IMR-90 (cell line): ENCODE measurements at regions not wholly inside any gene's neighbourhood (a gene's known extent, or its start where the extent isn't known, plus 50 kb on each side); places are given as distances from the start of the nearest gene placed in this dataset.

ENCODE experiments used
- ATAC-seq: fragments of 200-7000 bp; cut with Tn5 transposase; 2 replicates; pipeline ENCODE4 v1.9.1; 2020; ENCODE audit warnings: low read depth, mild to moderate bottlenecking, moderate library complexity
- BruUV-seq: library from RNA; stranded (reverse); fragments of 400-500 nt; replicated peaks from 2 replicates; lab custom pipeline; 2021; lab: Mats Ljungman, UMichigan
- CTCF ChIA-PET: fragments of 300-600 bp; formaldehyde crosslinking; extraction: SDS; loops from one replicate; lab custom pipeline; 2021; ENCODE audit warnings: antibody characterized with exemption; lab: Yijun Ruan, JAX
- POLR2A ChIA-PET: fragments of 300-600 bp; sonication (Branson Sonifier 250); formaldehyde crosslinking; loops from one replicate; lab custom pipeline; 2022; ENCODE audit warnings: antibody characterized with exemption; ENCODE audit not compliant: unreplicated experiment; lab: Charles Lee
- DNase-seq: peaks from one replicate; pipeline ENCODE4 v3.0.0; 2013
- H2AFZ ChIP-seq: replicated peaks from 2 replicates; pipeline ENCODE3; 2013; ENCODE audit warnings: low read length, mild to moderate bottlenecking; ENCODE audit not compliant: poor library complexity
- H2AK5ac ChIP-seq: 2 replicates; pipeline ENCODE4 v1.6.1; 2013; ENCODE audit warnings: low read depth, low read length, inconsistent platforms
- H2AK9ac ChIP-seq: replicated peaks from 2 replicates; pipeline ENCODE3; 2013; ENCODE audit warnings: mild to moderate bottlenecking, low read depth, low read length, moderate library complexity; ENCODE audit not compliant: poor library complexity
- H2BK120ac ChIP-seq: 2 replicates; pipeline ENCODE4 v1.6.1; 2013; ENCODE audit warnings: low read depth, low read length, inconsistent platforms
- H2BK15ac ChIP-seq: 3 replicates; pipeline ENCODE4 v1.6.1; 2013; ENCODE audit warnings: low read depth, low read length, inconsistent platforms
- H2BK20ac ChIP-seq: 2 replicates; pipeline ENCODE4 v1.6.1; 2013; ENCODE audit warnings: low read depth, mild to moderate bottlenecking, inconsistent platforms, low read length, moderate library complexity
- H2BK5ac ChIP-seq: 2 replicates; pipeline ENCODE4 v1.6.1; 2013; ENCODE audit warnings: mild to moderate bottlenecking, low read depth, low read length, inconsistent platforms; ENCODE audit not compliant: poor library complexity, severe bottlenecking
- H3K14ac ChIP-seq: replicated peaks from 2 replicates; pipeline ENCODE4 v1.6.1; 2013; ENCODE audit warnings: low read depth, low read length, inconsistent platforms
- H3K18ac ChIP-seq: 2 replicates; pipeline ENCODE4 v1.6.1; 2013; ENCODE audit warnings: low read depth, low read length, control low read depth
- H3K23ac ChIP-seq: 2 replicates; pipeline ENCODE4 v1.6.1; 2013; ENCODE audit warnings: low read depth, low read length, inconsistent platforms
- H3K27ac ChIP-seq: 2 replicates; pipeline ENCODE4 v1.5.1; 2013; ENCODE audit warnings: mild to moderate bottlenecking, control low read depth, low read length; ENCODE audit not compliant: insufficient read depth
- H3K27me3 ChIP-seq: 2 replicates; pipeline ENCODE4 v1.6.1; 2013; ENCODE audit warnings: low read length; ENCODE audit not compliant: control insufficient read depth, insufficient read depth
- H3K36me3 ChIP-seq: 2 replicates; pipeline ENCODE4 v1.6.1; 2013; ENCODE audit warnings: low read length, mixed read lengths; ENCODE audit not compliant: control insufficient read depth, insufficient read depth
- H3K4ac ChIP-seq: 2 replicates; pipeline ENCODE4 v1.6.1; 2013; ENCODE audit warnings: low read depth, low read length, inconsistent platforms
- H3K4me1 ChIP-seq: 2 replicates; pipeline ENCODE4 v1.6.1; 2013; ENCODE audit warnings: low read length, mixed read lengths; ENCODE audit not compliant: control insufficient read depth, insufficient read depth
- H3K4me2 ChIP-seq: 2 replicates; pipeline ENCODE4 v1.6.1; 2013; ENCODE audit warnings: low read depth, mild to moderate bottlenecking, control low read depth, low read length, moderate library complexity
- H3K4me3 ChIP-seq: 2 replicates; pipeline ENCODE4 v1.5.1; 2013; ENCODE audit warnings: low read depth, mild to moderate bottlenecking, control low read depth, low read length, moderate library complexity; ENCODE audit not compliant: insufficient read depth
- H3K56ac ChIP-seq: 2 replicates; pipeline ENCODE4 v1.6.1; 2013; ENCODE audit warnings: low read length, inconsistent platforms; ENCODE audit not compliant: insufficient read depth; ENCODE audit errors: extremely low read depth
- H3K79me1 ChIP-seq, 2 experiments: 2 replicates each; pipeline ENCODE4 v1.6.1; 2013; ENCODE audit warnings: low read length in 2 of 2, inconsistent platforms in 1 of 2, low read depth in 1 of 2
- H3K9ac ChIP-seq: 2 replicates; pipeline ENCODE4 v1.6.1; 2013; ENCODE audit warnings: low read depth, low read length, control low read depth
- H3K9me1 ChIP-seq: 2 replicates; pipeline ENCODE4 v1.6.1; 2013; ENCODE audit warnings: low read length, inconsistent platforms; ENCODE audit not compliant: insufficient read depth
- H3K9me3 ChIP-seq: 2 replicates; pipeline ENCODE4 v1.6.1; 2013; ENCODE audit warnings: low read length; ENCODE audit not compliant: control insufficient read depth, insufficient read depth
- H4K20me1 ChIP-seq: 2 replicates; pipeline ENCODE4 v1.6.1; 2013; ENCODE audit warnings: low read length, inconsistent platforms; ENCODE audit not compliant: insufficient read depth
- H4K5ac ChIP-seq: 2 replicates; pipeline ENCODE4 v1.6.1; 2013; ENCODE audit warnings: mild to moderate bottlenecking, low read depth, low read length, control low read depth
- H4K8ac ChIP-seq, 2 experiments: 2 replicates each; pipeline ENCODE4 v1.6.1; 2013; ENCODE audit warnings: low read depth in 2 of 2, low read length in 2 of 2, control low read depth in 1 of 2, inconsistent platforms in 1 of 2
- H4K91ac ChIP-seq: 2 replicates; pipeline ENCODE4 v1.6.1; 2013; ENCODE audit warnings: low read depth, low read length, inconsistent platforms; ENCODE audit not compliant: insufficient read depth
- BHLHE40 ChIP-seq: fragments of 150-350 bp; IDR thresholded peaks from 2 replicates; pipeline ENCODE4 v1.6.1; 2016; ENCODE audit warnings: mild to moderate bottlenecking, low read depth, low read length
- CEBPB ChIP-seq: IDR thresholded peaks from 2 replicates; pipeline ENCODE4 v1.6.1; 2012; ENCODE audit warnings: low read depth, low read length, improper control_type of control experiment
- CHD1 ChIP-seq: IDR thresholded peaks from 2 replicates; pipeline ENCODE4 v1.6.1; 2012; ENCODE audit warnings: low read depth, low read length, improper control_type of control experiment
- CTCF ChIP-seq: conservative IDR thresholded peaks from 2 replicates; pipeline ENCODE4 v1.5.1; 2012; ENCODE audit warnings: mild to moderate bottlenecking, low read depth, low read length, improper control_type of control experiment
- ELK1 ChIP-seq: fragments of 150-350 bp; IDR thresholded peaks from 2 replicates; pipeline ENCODE4 v1.6.1; 2016; ENCODE audit warnings: low read depth, mild to moderate bottlenecking, low read length, moderate library complexity, borderline replicate concordance
- MAFK ChIP-seq: IDR thresholded peaks from 2 replicates; pipeline ENCODE4 v1.6.1; 2012; ENCODE audit warnings: low read depth, low read length, improper control_type of control experiment
- MAZ ChIP-seq: IDR thresholded peaks from 2 replicates; pipeline ENCODE4 v1.6.1; 2012; ENCODE audit warnings: low read depth, mild to moderate bottlenecking, low read length, improper control_type of control experiment, moderate library complexity, borderline replicate concordance
- NFE2L2 ChIP-seq: fragments of 150-350 bp; IDR thresholded peaks from 2 replicates; pipeline ENCODE4 v1.6.1; 2016; ENCODE audit warnings: low read depth, mild to moderate bottlenecking, low read length
- POLR2A ChIP-seq: IDR thresholded peaks from 2 replicates; pipeline ENCODE4 v1.6.1; 2012; ENCODE audit warnings: mild to moderate bottlenecking, low read depth, low read length
- RAD21 ChIP-seq: IDR thresholded peaks from 2 replicates; pipeline ENCODE4 v1.6.1; 2012; ENCODE audit warnings: low read length, improper control_type of control experiment
- RCOR1 ChIP-seq: IDR thresholded peaks from 2 replicates; pipeline ENCODE4 v1.6.1; 2012; ENCODE audit warnings: mild to moderate bottlenecking, low read length, improper control_type of control experiment; ENCODE audit not compliant: insufficient replicate concordance
- RFX5 ChIP-seq: IDR thresholded peaks from 2 replicates; pipeline ENCODE4 v1.8.0; 2012; ENCODE audit warnings: low read depth, mild to moderate bottlenecking, low read length, moderate library complexity
- SMC3 ChIP-seq: fragments of 150-350 bp; IDR thresholded peaks from 2 replicates; pipeline ENCODE4 v1.6.1; 2016; ENCODE audit warnings: low read depth, mild to moderate bottlenecking, antibody characterized with exemption, low read length, moderate library complexity
- USF2 ChIP-seq: fragments of 150-350 bp; IDR thresholded peaks from 2 replicates; pipeline ENCODE4 v1.6.1; 2017; ENCODE audit warnings: mild to moderate bottlenecking, antibody characterized with exemption, low read length, low read depth
- WGBS, 2 experiments: methylation state at CpG; one replicate each; pipeline versions ENCODE4 v1.1.5 to v1.1.7; 2013; ENCODE audit warnings: missing lambda C conversion rate in 2 of 2; ENCODE audit not compliant: insufficient read length in 1 of 2; ENCODE audit errors: extremely low coverage in 2 of 2; 5-methylcytosine and 5-hydroxymethylcytosine counted together
- dilution Hi-C: fragments of 300-500 bp; cut with HindIII; formaldehyde crosslinking; loops from one replicate; pipeline ENCODE4 v1.14.3; 2018; ENCODE audit warnings: low sequenced_read_pairs; ENCODE audit not compliant: unreplicated experiment
- in situ Hi-C: fragments of 300-500 bp; cut with MboI; formaldehyde crosslinking; loops from 3 replicates; pipeline ENCODE4 v1.14.3; 2019; ENCODE audit warnings: low sequenced_read_pairs, inconsistent platforms, mixed read lengths
- intact Hi-C: fragments of 100-400 bp; cut with micrococcal nuclease; formaldehyde crosslinking; loops from 2 replicates; pipeline ENCODE4 v1.10.0; 2022

- Histone ChIP-seq H3K9me3 (peaks cover 6% of the 10 kb centered on the region; the same call in 1 of the 2 replicates), H2BK20ac (no peak overlapping the region), H2BK120ac (no peak overlapping the region), H4K8ac (no peak overlapping the region), H4K91ac (no peak overlapping the region), H3K79me1 (no peaks in the 10 kb centered on the region), H2AK9ac (no peak overlapping the region), H3K14ac (no peak overlapping the region), H3K27me3 (no peaks in the 10 kb centered on the region), H3K18ac (no peak overlapping the region), H2BK15ac (no peak overlapping the region), H3K4ac (no peak overlapping the region), H3K56ac (no peak overlapping the region), H4K5ac (no peak overlapping the region), H3K4me1 (no peaks in the 10 kb centered on the region), H2BK5ac (no peak overlapping the region), H3K27ac (no peak overlapping the region), H3K9me1 (no peaks in the 10 kb centered on the region), H3K4me2 (no peak overlapping the region), H3K23ac (no peak overlapping the region), H2AK5ac (no peak overlapping the region), H2AFZ (no peak overlapping the region), H3K4me3 (no peak overlapping the region), H3K36me3 (no peaks in the 10 kb centered on the region), H4K20me1 (no peaks in the 10 kb centered on the region), H3K9ac (no peak overlapping the region)
- ChIA-PET CTCF (no interaction called here), POLR2A (no interaction called here)
- BruUV-seq: no TSS peak
- no CpG with 5 or more reads among the region's 6 CpGs for WGBS, 2 experiments
- no peak for DNase-seq
- intact Hi-C loops (no loop called here), dilution Hi-C loops (no loop called here), in situ Hi-C loops (no loop called here)
- no peak for ATAC-seq
- TF ChIP-seq MAFK: no peak
- TF ChIP-seq RCOR1: no peak
- TF ChIP-seq CTCF: no peak
- TF ChIP-seq BHLHE40: no peak
- no peak for TF ChIP-seq NFE2L2
- no peak for TF ChIP-seq USF2
- no peak for TF ChIP-seq RFX5
- TF ChIP-seq ELK1: no peak
- no peak for TF ChIP-seq RAD21
- TF ChIP-seq MAZ: no peak
- no peak for TF ChIP-seq CHD1
- no peak for TF ChIP-seq POLR2A
- TF ChIP-seq CEBPB: no peak
- TF ChIP-seq SMC3: no peak
Measured at GRCh38 chr16:77009453-77009852, 181.5 kb upstream of the MON1B start.
